PC-9 (cell line): ENCODE measurements at regions not wholly inside any gene's neighbourhood (a gene's known extent, or its start where the extent isn't known, plus 50 kb on each side); places are given as distances from the start of the nearest gene placed in this dataset.

Source experiments
- BruUV-seq: library from RNA; stranded (reverse); fragments of 400-500 nt; replicated peaks from 2 replicates; lab custom pipeline; 2021; lab: Mats Ljungman, UMichigan
- CTCF ChIA-PET: fragments of 300-600 bp; sonication (Branson Sonifier 250); formaldehyde crosslinking; loops from one replicate; lab custom pipeline; 2022; ENCODE audit warnings: antibody characterized with exemption; lab: Charles Lee
- POLR2A ChIA-PET: fragments of 300-600 bp; sonication (Branson Sonifier 250); formaldehyde crosslinking; loops from one replicate; lab custom pipeline; 2022; ENCODE audit warnings: antibody characterized with exemption; ENCODE audit not compliant: unreplicated experiment; lab: Charles Lee
- DNase-seq, 2 experiments: peaks; one replicate each; pipeline versions ENCODE4 v3.0.0 to v3.0.0-alpha.2; 2015 to 2022; ENCODE audit warnings: mixed read lengths in 1 of 2
- H2AFZ ChIP-seq: fragments of 200-600 bp; sonication (generic); 2 replicates; pipeline ENCODE4 v1.8.1; 2017; ENCODE audit warnings: antibody characterized with exemption
- H3F3A ChIP-seq: fragments of 200-600 bp; sonication (generic); 2 replicates; pipeline ENCODE4 v1.8.1; 2017; ENCODE audit warnings: antibody characterized with exemption, mild to moderate bottlenecking, low read depth; ENCODE audit not compliant: insufficient read depth
- H3K27ac ChIP-seq: fragments of 200-600 bp; sonication (generic); 2 replicates; pipeline ENCODE4 v1.6.1; 2016; ENCODE audit warnings: mixed run types
- H3K27me3 ChIP-seq: fragments of 200-600 bp; sonication (generic); 2 replicates; pipeline ENCODE4 v1.6.1; 2016; ENCODE audit warnings: low read depth, mixed run types; ENCODE audit not compliant: insufficient read depth
- H3K36me3 ChIP-seq: fragments of 200-600 bp; sonication (generic); 2 replicates; pipeline ENCODE4 v1.6.1; 2016; ENCODE audit warnings: low read depth, mixed run types
- H3K4me1 ChIP-seq: fragments of 200-600 bp; sonication (generic); replicated peaks from 2 replicates; pipeline ENCODE4 v1.6.1; 2016; ENCODE audit warnings: mixed run types; ENCODE audit not compliant: insufficient read depth
- H3K4me2 ChIP-seq: fragments of 200-600 bp; sonication (generic); 2 replicates; pipeline ENCODE4 v1.6.1; 2017; ENCODE audit warnings: mixed run types
- H3K4me3 ChIP-seq: fragments of 200-600 bp; sonication (generic); 2 replicates; pipeline ENCODE4 v1.6.1; 2016; ENCODE audit warnings: mixed run types
- H3K79me2 ChIP-seq: fragments of 200-600 bp; sonication (generic); 2 replicates; pipeline ENCODE4 v1.6.1; 2017; ENCODE audit warnings: low read depth, mixed run types
- H3K9me2 ChIP-seq: fragments of 200-600 bp; sonication (generic); 2 replicates; pipeline ENCODE4 v1.8.1; 2017; ENCODE audit warnings: mild to moderate bottlenecking; ENCODE audit not compliant: insufficient read depth
- H3K9me3 ChIP-seq: fragments of 200-600 bp; sonication (generic); 2 replicates; pipeline ENCODE4 v1.8.1; 2016; ENCODE audit warnings: low read depth; ENCODE audit not compliant: insufficient read depth
- H4K20me1 ChIP-seq: fragments of 200-600 bp; sonication (generic); 2 replicates; pipeline ENCODE4 v1.8.1; 2017; ENCODE audit not compliant: insufficient read depth
- CTCF ChIP-seq: fragments of 200-600 bp; sonication (generic); conservative IDR thresholded peaks from 2 replicates; pipeline ENCODE4 v1.6.1; 2017; ENCODE audit warnings: mixed run types, antibody characterized with exemption, mild to moderate bottlenecking, moderate library complexity
- EZH2 ChIP-seq: fragments of 200-600 bp; sonication (generic); IDR thresholded peaks from 2 replicates; pipeline ENCODE4 v1.8.0; 2017; ENCODE audit warnings: antibody characterized with exemption, low read depth
- intact Hi-C: fragments of 100-400 bp; cut with micrococcal nuclease; formaldehyde crosslinking; loops from one replicate; pipeline ENCODE4 v1.10.0; 2022; ENCODE audit not compliant: unreplicated experiment

GRCh38 chr15:70415398-70415797 is 317.7 kb upstream of the TLE3 start:
- ChIA-PET POLR2A (no interaction called here), CTCF (no interaction called here)
- intact Hi-C loops, result no loop called here
- Histone ChIP-seq H2AFZ (no peak overlapping the region), H3K9me2 (no peaks in the 10 kb centered on the region), H3K4me1 (peaks cover 8% of the 10 kb centered on the region), H3K27me3 (no peaks in the 10 kb centered on the region), H3F3A (no peaks in the 10 kb centered on the region), H3K9me3 (no peaks in the 10 kb centered on the region), H3K79me2 (no peaks in the 10 kb centered on the region), H4K20me1 (no peaks in the 10 kb centered on the region), H3K36me3 (no peaks in the 10 kb centered on the region), H3K27ac (no peak overlapping the region), H3K4me3 (no peak overlapping the region), H3K4me2 (no peak overlapping the region)
- DNase-seq, result no peak
- no TSS peak for BruUV-seq
- no peak for TF ChIP-seq EZH2
- TF ChIP-seq CTCF, result no peak

- no peak for DNase-seq
These were observed 316.9 kb upstream of the TLE3 start for GRCh38 chr15:70414626-70415025.

GRCh38 chr15:70412794-70413193 is 315.1 kb upstream of the TLE3 start:
- Histone ChIP-seq H4K20me1 (no peaks in the 10 kb centered on the region), H3K36me3 (no peaks in the 10 kb centered on the region), H3K4me2 (no peak overlapping the region), H3K27me3 (no peaks in the 10 kb centered on the region), H3K27ac (no peak overlapping the region), H3K9me3 (no peaks in the 10 kb centered on the region; the same call in 1 of the 2 replicates), H3F3A (no peaks in the 10 kb centered on the region), H3K9me2 (no peaks in the 10 kb centered on the region), H2AFZ (no peak overlapping the region), H3K79me2 (no peaks in the 10 kb centered on the region), H3K4me1 (peaks cover 14% of the 10 kb centered on the region), H3K4me3 (no peak overlapping the region)
- TF ChIP-seq EZH2 (no peak), CTCF (no peak)
- no TSS peak for BruUV-seq
- intact Hi-C loops, result no loop called here
- no peak for DNase-seq
- CTCF ChIA-PET, result no interaction called here
- POLR2A ChIA-PET, result no interaction called here

More at GRCh38 chr15:70414626-70415025, 316.9 kb upstream of the TLE3 start:
- no peaks in the 10 kb centered on the region for H3K36me3 ChIP-seq
- BruUV-seq, result no TSS peak
- no peak overlapping the region for H3K4me2 ChIP-seq
- no peaks in the 10 kb centered on the region for H3K9me3 ChIP-seq
- H2AFZ ChIP-seq, result no peak overlapping the region
- POLR2A ChIA-PET, result no interaction called here
- no peaks in the 10 kb centered on the region for H3K27me3 ChIP-seq
- TF ChIP-seq CTCF (no peak), EZH2 (no peak)
- intact Hi-C loops, result no loop called here
- CTCF ChIA-PET, result no interaction called here
- H3K79me2 ChIP-seq, result no peaks in the 10 kb centered on the region
- no peak overlapping the region for H3K27ac ChIP-seq
- H3K4me1 ChIP-seq, result peaks cover 14% of the 10 kb centered on the region
- no peaks in the 10 kb centered on the region for H3F3A ChIP-seq
- H4K20me1 ChIP-seq, result no peaks in the 10 kb centered on the region
- no peak overlapping the region for H3K4me3 ChIP-seq
- no peaks in the 10 kb centered on the region for H3K9me2 ChIP-seq
